Neural progenitor cell (in vitro differentiated cells): ENCODE measurements at regions not wholly inside any gene's neighbourhood (a gene's known extent, or its start where the extent isn't known, plus 50 kb on each side); places are given as distances from the start of the nearest gene placed in this dataset.

ENCODE experiments used
- EZH2 ChIP-seq: fragments of 200-600 bp; sonication (generic); IDR thresholded peaks from 2 replicates; pipeline ENCODE4 v1.6.1; 2017; ENCODE audit warnings: antibody characterized with exemption, mild to moderate bottlenecking, moderate library complexity
- EZH2phosphoT487 ChIP-seq: fragments of 200-600 bp; sonication (generic); IDR thresholded peaks from 2 replicates; pipeline ENCODE4 v1.6.1; 2017; ENCODE audit warnings: antibody characterized with exemption
- TF ChIP-seq, protein P1 (sequence below): fragments of 200-600 bp; sonication (generic); IDR thresholded peaks from 2 replicates; pipeline ENCODE4 v1.5.1; 2017; ENCODE audit warnings: antibody characterized with exemption, mild to moderate bottlenecking

- TF ChIP-seq, protein P1, sequence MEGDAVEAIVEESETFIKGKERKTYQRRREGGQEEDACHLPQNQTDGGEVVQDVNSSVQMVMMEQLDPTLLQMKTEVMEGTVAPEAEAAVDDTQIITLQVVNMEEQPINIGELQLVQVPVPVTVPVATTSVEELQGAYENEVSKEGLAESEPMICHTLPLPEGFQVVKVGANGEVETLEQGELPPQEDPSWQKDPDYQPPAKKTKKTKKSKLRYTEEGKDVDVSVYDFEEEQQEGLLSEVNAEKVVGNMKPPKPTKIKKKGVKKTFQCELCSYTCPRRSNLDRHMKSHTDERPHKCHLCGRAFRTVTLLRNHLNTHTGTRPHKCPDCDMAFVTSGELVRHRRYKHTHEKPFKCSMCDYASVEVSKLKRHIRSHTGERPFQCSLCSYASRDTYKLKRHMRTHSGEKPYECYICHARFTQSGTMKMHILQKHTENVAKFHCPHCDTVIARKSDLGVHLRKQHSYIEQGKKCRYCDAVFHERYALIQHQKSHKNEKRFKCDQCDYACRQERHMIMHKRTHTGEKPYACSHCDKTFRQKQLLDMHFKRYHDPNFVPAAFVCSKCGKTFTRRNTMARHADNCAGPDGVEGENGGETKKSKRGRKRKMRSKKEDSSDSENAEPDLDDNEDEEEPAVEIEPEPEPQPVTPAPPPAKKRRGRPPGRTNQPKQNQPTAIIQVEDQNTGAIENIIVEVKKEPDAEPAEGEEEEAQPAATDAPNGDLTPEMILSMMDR, result no peak
- TF ChIP-seq EZH2, result no peak
- TF ChIP-seq EZH2phosphoT487, result no peak
Observed at GRCh38 chr18:73340135-73340977, 472.6 kb upstream of the NETO1 start.
